ENCODE measurements at regions not wholly inside any gene's neighbourhood (a gene's known extent, or its start where the extent isn't known, plus 50 kb on each side); places are given as distances from the start of the nearest gene placed in this dataset.

DNA sequence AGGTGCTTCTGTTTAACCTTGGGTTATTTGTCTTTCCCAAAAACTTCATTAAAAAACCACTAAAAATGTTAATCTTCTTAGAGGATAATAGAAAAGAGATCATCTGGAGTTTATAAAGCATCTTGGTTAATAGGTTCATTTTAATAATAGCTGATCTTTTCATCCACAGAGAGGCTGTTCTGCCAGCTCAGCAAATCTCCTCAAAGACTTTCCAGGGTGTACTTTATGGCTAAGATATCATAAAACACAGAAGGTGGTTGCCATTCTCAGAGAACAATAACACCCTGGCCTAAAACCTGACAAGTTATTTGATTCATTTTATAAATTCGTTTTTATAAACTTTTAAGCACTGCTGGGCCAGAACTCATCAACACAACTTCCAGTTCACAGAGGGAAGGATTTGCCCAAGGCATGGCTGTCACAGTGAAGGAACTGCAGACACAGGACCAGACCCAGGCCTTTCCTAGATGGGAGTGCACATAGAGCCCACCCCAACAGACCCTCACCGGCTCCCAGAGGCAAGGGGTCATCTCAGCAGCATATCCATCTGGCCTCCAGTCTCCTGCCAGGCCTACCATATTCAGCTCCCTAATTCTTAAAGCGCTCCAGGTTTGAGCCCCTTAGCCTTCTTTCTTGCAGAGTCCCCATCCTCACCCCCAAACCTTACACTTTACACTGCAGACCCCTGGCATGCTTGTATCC is 203.4 kb upstream of the RAB6C start:
- TF ChIP-seq, protein P1, sequence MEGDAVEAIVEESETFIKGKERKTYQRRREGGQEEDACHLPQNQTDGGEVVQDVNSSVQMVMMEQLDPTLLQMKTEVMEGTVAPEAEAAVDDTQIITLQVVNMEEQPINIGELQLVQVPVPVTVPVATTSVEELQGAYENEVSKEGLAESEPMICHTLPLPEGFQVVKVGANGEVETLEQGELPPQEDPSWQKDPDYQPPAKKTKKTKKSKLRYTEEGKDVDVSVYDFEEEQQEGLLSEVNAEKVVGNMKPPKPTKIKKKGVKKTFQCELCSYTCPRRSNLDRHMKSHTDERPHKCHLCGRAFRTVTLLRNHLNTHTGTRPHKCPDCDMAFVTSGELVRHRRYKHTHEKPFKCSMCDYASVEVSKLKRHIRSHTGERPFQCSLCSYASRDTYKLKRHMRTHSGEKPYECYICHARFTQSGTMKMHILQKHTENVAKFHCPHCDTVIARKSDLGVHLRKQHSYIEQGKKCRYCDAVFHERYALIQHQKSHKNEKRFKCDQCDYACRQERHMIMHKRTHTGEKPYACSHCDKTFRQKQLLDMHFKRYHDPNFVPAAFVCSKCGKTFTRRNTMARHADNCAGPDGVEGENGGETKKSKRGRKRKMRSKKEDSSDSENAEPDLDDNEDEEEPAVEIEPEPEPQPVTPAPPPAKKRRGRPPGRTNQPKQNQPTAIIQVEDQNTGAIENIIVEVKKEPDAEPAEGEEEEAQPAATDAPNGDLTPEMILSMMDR (IDR thresholded peaks at IDR 0.05; ENCODE audit: partially characterized antibody, unreplicated experiment) = no peak
- peaks cover 2% of the 10 kb centered on the region for H3K9me3 Mint-ChIP-seq (ENCODE audit: unreplicated experiment)
- H3K27ac Mint-ChIP-seq (ENCODE audit: unreplicated experiment) = no peak overlapping the region
- H3K27me3 Mint-ChIP-seq (ENCODE audit: unreplicated experiment) = peaks cover 4% of the 10 kb centered on the region
- H3K4me1 Mint-ChIP-seq (ENCODE audit: low read depth, unreplicated experiment) = peaks cover 7% of the 10 kb centered on the region
- H3K4me3 Mint-ChIP-seq (ENCODE audit: unreplicated experiment) = no peak overlapping the region
- H3K36me3 Mint-ChIP-seq (ENCODE audit: unreplicated experiment) = no peaks in the 10 kb centered on the region
- DNase-seq = no peak

DNA sequence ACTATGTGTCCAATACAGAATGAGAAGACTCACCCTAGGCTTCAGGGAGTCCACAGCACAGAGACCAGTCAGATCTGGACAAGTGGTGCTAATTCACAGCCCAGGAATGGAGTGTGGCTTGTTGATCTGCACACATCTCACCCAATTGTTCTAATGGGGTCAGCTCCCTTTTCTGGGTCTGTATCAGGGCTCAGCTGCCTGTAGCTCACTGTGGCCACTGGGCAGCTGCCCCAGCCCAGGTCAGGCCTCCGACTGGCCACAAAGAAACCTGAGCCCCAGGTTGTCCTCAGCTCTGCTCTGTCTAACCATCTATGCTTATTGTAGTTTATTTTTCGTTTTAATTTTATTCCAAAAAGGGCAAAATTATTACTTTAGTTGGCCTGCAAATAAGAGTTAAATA is 202.3 kb upstream of the RAB6C start:
- H3K9me3 Mint-ChIP-seq (ENCODE audit: unreplicated experiment) = peaks cover 2% of the 10 kb centered on the region
- peak; percentile 5 for DNase-seq
- no peak overlapping the region for H3K27ac Mint-ChIP-seq (ENCODE audit: unreplicated experiment)
- H3K36me3 Mint-ChIP-seq (ENCODE audit: unreplicated experiment) = no peaks in the 10 kb centered on the region
- H3K4me1 Mint-ChIP-seq (ENCODE audit: low read depth, unreplicated experiment) = peaks cover 9% of the 10 kb centered on the region
- TF ChIP-seq, protein P1 (IDR thresholded peaks at IDR 0.05; ENCODE audit: partially characterized antibody, unreplicated experiment) = no peak
- H3K4me3 Mint-ChIP-seq (ENCODE audit: unreplicated experiment) = no peak overlapping the region
- peaks cover 4% of the 10 kb centered on the region for H3K27me3 Mint-ChIP-seq (ENCODE audit: unreplicated experiment)

DNA sequence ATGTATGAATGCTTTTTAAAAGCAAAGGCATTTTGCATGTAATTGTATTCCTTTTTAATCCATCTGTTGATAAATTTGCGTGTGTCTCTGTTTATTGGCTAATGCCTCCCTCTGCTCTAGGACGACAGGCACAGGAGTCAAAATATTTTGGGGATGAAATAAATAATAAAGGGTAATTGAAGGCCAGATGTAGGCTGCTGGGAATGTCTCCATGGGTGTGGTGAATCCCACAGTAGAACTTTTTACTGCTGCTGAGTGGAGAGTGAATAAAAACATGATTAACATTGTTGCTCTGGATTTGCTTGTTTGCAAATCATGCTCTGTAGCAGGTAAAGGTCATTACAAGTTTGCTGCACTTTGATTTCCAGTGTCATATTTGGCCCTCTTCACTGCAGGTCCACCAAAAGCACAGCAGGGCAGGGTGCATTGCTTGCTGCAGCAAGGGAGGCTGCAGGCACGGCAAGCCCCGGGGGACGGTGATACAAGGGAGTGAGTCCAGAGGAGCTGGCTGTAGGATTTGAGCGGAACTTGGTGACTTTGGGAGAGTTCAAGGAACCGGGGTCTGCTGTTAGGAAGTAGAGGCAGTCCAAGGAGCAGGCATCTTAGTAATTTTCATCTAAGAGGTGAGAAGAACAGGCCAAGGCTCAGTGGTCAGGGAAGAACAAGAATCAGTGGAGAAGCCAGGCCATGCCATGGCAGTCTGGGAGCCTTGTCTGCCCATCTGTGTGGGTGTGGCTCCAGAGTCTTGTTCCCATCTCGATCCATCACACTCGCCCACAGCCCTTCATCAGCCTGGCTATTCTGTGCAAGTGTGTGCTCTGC is 201.5 kb upstream of the RAB6C start:
- no peaks in the 10 kb centered on the region for H3K36me3 Mint-ChIP-seq (ENCODE audit: unreplicated experiment)
- H3K27ac Mint-ChIP-seq (ENCODE audit: unreplicated experiment) = no peak overlapping the region
- H3K27me3 Mint-ChIP-seq (ENCODE audit: unreplicated experiment) = peaks cover 4% of the 10 kb centered on the region
- no peak overlapping the region for H3K4me3 Mint-ChIP-seq (ENCODE audit: unreplicated experiment)
- peak; percentile 36 for DNase-seq
- H3K4me1 Mint-ChIP-seq (ENCODE audit: low read depth, unreplicated experiment) = peaks cover 9% of the 10 kb centered on the region
- H3K9me3 Mint-ChIP-seq (ENCODE audit: unreplicated experiment) = peaks cover 2% of the 10 kb centered on the region
- TF ChIP-seq, protein P1 (IDR thresholded peaks at IDR 0.05; ENCODE audit: partially characterized antibody, unreplicated experiment) = no peak

DNA sequence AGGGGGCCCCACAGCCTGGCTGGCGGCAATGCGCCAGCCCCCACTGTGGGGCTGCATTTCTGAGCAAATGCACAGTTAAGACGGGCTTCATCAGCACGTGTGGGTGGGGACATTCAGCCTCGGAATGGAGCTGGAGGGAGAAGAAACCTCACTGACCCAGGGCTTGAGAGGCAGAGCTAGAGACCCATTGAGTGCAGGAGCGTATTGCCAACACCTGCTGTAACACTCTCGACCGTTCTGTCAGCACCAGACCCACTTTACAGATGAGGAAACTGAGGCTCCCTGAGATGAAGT is 200.9 kb upstream of the RAB6C start:
- no peak overlapping the region for H3K4me3 Mint-ChIP-seq (ENCODE audit: unreplicated experiment)
- TF ChIP-seq, protein P1 (IDR thresholded peaks at IDR 0.05; ENCODE audit: partially characterized antibody, unreplicated experiment) = no peak
- peaks cover 4% of the 10 kb centered on the region for H3K27me3 Mint-ChIP-seq (ENCODE audit: unreplicated experiment)
- H3K9me3 Mint-ChIP-seq (ENCODE audit: unreplicated experiment) = peaks cover 2% of the 10 kb centered on the region
- H3K36me3 Mint-ChIP-seq (ENCODE audit: unreplicated experiment) = no peaks in the 10 kb centered on the region
- no peak overlapping the region for H3K27ac Mint-ChIP-seq (ENCODE audit: unreplicated experiment)
- peaks cover 9% of the 10 kb centered on the region for H3K4me1 Mint-ChIP-seq (ENCODE audit: low read depth, unreplicated experiment)
- peak; percentile 10 for DNase-seq

DNA sequence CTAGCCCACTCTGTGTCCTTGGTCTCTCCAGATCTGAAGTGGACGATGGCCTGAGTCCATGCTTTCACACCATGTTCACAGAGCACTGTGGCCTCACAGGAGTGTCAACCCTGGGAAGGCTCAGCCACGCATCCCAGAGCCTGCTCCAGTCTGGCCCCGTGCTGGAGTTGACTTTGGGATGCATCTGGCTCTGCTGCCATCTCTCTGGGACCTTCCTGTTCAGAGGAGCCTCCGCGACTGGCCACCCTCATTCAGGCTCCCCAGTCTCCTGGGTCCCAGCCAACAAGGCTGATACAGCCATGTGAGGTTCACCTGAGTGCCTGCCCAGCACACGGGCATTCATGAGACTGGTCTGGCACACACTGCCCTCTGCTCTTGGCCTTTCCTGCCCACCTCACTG is 199.7 kb upstream of the RAB6C start:
- H3K9me3 Mint-ChIP-seq (ENCODE audit: unreplicated experiment) = no peaks in the 10 kb centered on the region
- peak; percentile 3 for DNase-seq
- TF ChIP-seq, protein P1 (IDR thresholded peaks at IDR 0.05; ENCODE audit: partially characterized antibody, unreplicated experiment) = no peak
- H3K4me1 Mint-ChIP-seq (ENCODE audit: low read depth, unreplicated experiment) = peaks cover 9% of the 10 kb centered on the region
- peaks cover 2% of the 10 kb centered on the region for H3K27me3 Mint-ChIP-seq (ENCODE audit: unreplicated experiment)
- H3K4me3 Mint-ChIP-seq (ENCODE audit: unreplicated experiment) = no peak overlapping the region
- H3K36me3 Mint-ChIP-seq (ENCODE audit: unreplicated experiment) = no peaks in the 10 kb centered on the region
- no peak overlapping the region for H3K27ac Mint-ChIP-seq (ENCODE audit: unreplicated experiment)

All from glutamatergic neuron (in vitro differentiated cells).